B cell (primary cell): ENCODE measurements at regions not wholly inside any gene's neighbourhood (a gene's known extent, or its start where the extent isn't known, plus 50 kb on each side); places are given as distances from the start of the nearest gene placed in this dataset.

Source experiments
- ATAC-seq: fragments of 200-7000 bp; cut with Tn5 transposase; one replicate; pipeline ENCODE4 v1.10.0; 2021; ENCODE audit warnings: low read depth, mild to moderate bottlenecking, moderate number of reproducible peaks, moderate library complexity
- CTCF ChIA-PET: fragments of 350-600 bp; sonication (Branson Sonifier 250); formaldehyde crosslinking; loops from one replicate; lab custom pipeline; 2021; ENCODE audit warnings: antibody characterized with exemption, inconsistent platforms; lab: Charles Lee
- POLR2A ChIA-PET: fragments of 350-600 bp; sonication (Branson Sonifier 250); formaldehyde crosslinking; loops from one replicate; lab custom pipeline; 2021; ENCODE audit warnings: antibody characterized with exemption; lab: Charles Lee
- DNase-seq: peaks from one replicate; pipeline ENCODE4 v3.0.0; 2013
- H2AFZ ChIP-seq: 2 replicates; pipeline ENCODE4 v1.6.1; 2012; ENCODE audit warnings: mild to moderate bottlenecking, low read depth, low read length; ENCODE audit not compliant: insufficient read depth, poor library complexity, severe bottlenecking
- H3K27ac ChIP-seq, 2 donors: 1 replicate in 1 of 2; 2 replicates in 1 of 2; pipeline ENCODE4 v1.5.1; 2012 to 2013; ENCODE audit warnings: low read length in 2 of 2, mild to moderate bottlenecking in 2 of 2, moderate library complexity in 1 of 2
- H3K27me3 ChIP-seq, 4 experiments: fragments of 200-600 bp in 1 of 4; sonication (generic) in 1 of 4; replicated peaks in 1 of 4; 1 replicate in 2 of 4; 2 replicates in 2 of 4; pipeline versions ENCODE4 v1.6.1 to v1.7.0; 2013 to 2016; ENCODE audit warnings: low read length in 3 of 4, mild to moderate bottlenecking in 2 of 4, mixed read lengths in 1 of 4, moderate library complexity in 1 of 4; ENCODE audit not compliant: insufficient read depth in 4 of 4, control insufficient read depth in 3 of 4; ENCODE audit errors: control extremely low read depth in 1 of 4
- H3K36me3 ChIP-seq, 2 experiments: replicated peaks in 1 of 2; 1 replicate in 1 of 2; 2 replicates in 1 of 2; pipeline versions ENCODE4 v1.6.1 to v1.7.1; 2013; ENCODE audit warnings: low read length in 1 of 2; ENCODE audit not compliant: insufficient read depth in 2 of 2, control insufficient read depth in 1 of 2; ENCODE audit errors: control extremely low read depth in 1 of 2, extremely low read depth in 1 of 2
- H3K4me1 ChIP-seq, 2 donors: fragments of 200-600 bp in 1 of 2; sonication (generic) in 1 of 2; 1 replicate in 1 of 2; 2 replicates in 1 of 2; pipeline versions ENCODE4 v1.5.1 to v1.6.1; 2013 to 2017; ENCODE audit warnings: low read length in 2 of 2; ENCODE audit not compliant: control insufficient read depth in 2 of 2, insufficient read depth in 2 of 2
- H3K4me2 ChIP-seq: replicated peaks from 2 replicates; pipeline ENCODE3; 2012; ENCODE audit warnings: mild to moderate bottlenecking, low read depth, low read length; ENCODE audit not compliant: poor library complexity, severe bottlenecking
- H3K4me3 ChIP-seq, 5 experiments: fragments of 200-600 bp in 1 of 5; sonication (generic) in 1 of 5; 1 replicate in 3 of 5; 2 replicates in 2 of 5; pipeline versions ENCODE4 v1.5.1 to v1.7.0; 2011 to 2016; ENCODE audit warnings: low read length in 4 of 5, mild to moderate bottlenecking in 4 of 5, low read depth in 2 of 5, control low read depth in 1 of 5, moderate library complexity in 1 of 5; ENCODE audit not compliant: insufficient read depth in 1 of 5; ENCODE audit errors: control extremely low read depth in 1 of 5, extremely low read depth in 1 of 5
- H3K79me2 ChIP-seq: fragments of 200-600 bp; sonication (generic); one replicate; pipeline ENCODE4 v1.6.0; 2016; ENCODE audit warnings: low read length; ENCODE audit not compliant: control insufficient read depth, insufficient read depth
- H3K9ac ChIP-seq: fragments of 200-600 bp; sonication (generic); 2 replicates; pipeline ENCODE4 v1.6.1; 2017; ENCODE audit warnings: mild to moderate bottlenecking, low read length, moderate library complexity
- H3K9me3 ChIP-seq, 3 donors: one replicate each; pipeline versions ENCODE4 v1.6.1 to v1.7.1; 2013; ENCODE audit warnings: low read length in 2 of 3; ENCODE audit not compliant: control insufficient read depth in 2 of 3, insufficient read depth in 1 of 3; ENCODE audit errors: control extremely low read depth in 1 of 3
- H4K20me1 ChIP-seq: 2 replicates; pipeline ENCODE4 v1.6.0; 2012; ENCODE audit warnings: mild to moderate bottlenecking, low read length; ENCODE audit not compliant: insufficient read depth, control insufficient read depth, poor library complexity, severe bottlenecking
- H3K27ac Mint-ChIP-seq: one replicate; pipeline ENCODE4 v1.8.0; 2021; ENCODE audit warnings: mixed read lengths
- H3K27me3 Mint-ChIP-seq: one replicate; pipeline ENCODE4 v1.8.0; 2021; ENCODE audit warnings: mixed read lengths
- H3K4me1 Mint-ChIP-seq: one replicate; pipeline ENCODE4 v1.8.0; 2021; ENCODE audit warnings: mixed read lengths
- H3K4me3 Mint-ChIP-seq: one replicate; pipeline ENCODE4 v1.8.0; 2021; ENCODE audit warnings: mixed read lengths
- H3K9me3 Mint-ChIP-seq: one replicate; pipeline ENCODE4 v1.8.0; 2022; ENCODE audit warnings: mixed read lengths; ENCODE audit not compliant: insufficient read depth
- CTCF ChIP-seq: fragments of 200-600 bp; IDR thresholded peaks from one replicate; pipeline ENCODE4 v1.8.0; 2022; ENCODE audit warnings: antibody characterized with exemption, mild to moderate bottlenecking
- EZH2 ChIP-seq: IDR thresholded peaks from 2 replicates; pipeline ENCODE4 v1.6.1; 2012; ENCODE audit warnings: borderline replicate concordance, low read depth, mild to moderate bottlenecking, moderate library complexity, low read length; ENCODE audit not compliant: insufficient read depth, poor library complexity, severe bottlenecking
- WGBS: methylation state at CpG from one replicate; pipeline ENCODE4 v1.1.5; 2013; ENCODE audit warnings: missing lambda C conversion rate; ENCODE audit not compliant: insufficient coverage; 5-methylcytosine and 5-hydroxymethylcytosine counted together
- intact Hi-C: fragments of 100-400 bp; cut with micrococcal nuclease; formaldehyde crosslinking; loops from one replicate; pipeline ENCODE4 v1.10.0; 2022

GRCh38 chr18:39772155-39772919 is 2182.7 kb upstream of the PIK3C3 start:
- Mint-ChIP-seq H3K27ac (no peak overlapping the region), H3K27me3 (no peaks in the 10 kb centered on the region), H3K4me1 (no peaks in the 10 kb centered on the region), H3K9me3 (no peaks in the 10 kb centered on the region), H3K4me3 (no peak overlapping the region)
- Histone ChIP-seq H4K20me1 (no peaks in the 10 kb centered on the region), H3K79me2 (no peaks in the 10 kb centered on the region), H2AFZ (no peak overlapping the region), H3K27ac (no peak overlapping the region), H3K36me3 (no peaks in the 10 kb centered on the region), H3K4me3 (no peak overlapping the region), H3K9me3 (no peaks in the 10 kb centered on the region), H3K9ac (no peak overlapping the region), H3K4me1 (no peaks in the 10 kb centered on the region), H3K27me3 (no peaks in the 10 kb centered on the region), H3K4me2 (no peak overlapping the region)
- CTCF ChIA-PET, result no interaction called here
- TF ChIP-seq CTCF, result no peak
- TF ChIP-seq EZH2, result no peak
- whole genome bisulfite sequencing, result 83% methylated on average over 1 of the region's 1 CpG
- POLR2A ChIA-PET, result no interaction called here
- intact Hi-C loops, result no loop called here
- DNase-seq (no peak), ATAC-seq (no peak)

GRCh38 chr18:39770399-39770798 is 2184.6 kb upstream of the PIK3C3 start:
- Histone ChIP-seq H2AFZ (no peak overlapping the region), H3K27ac (no peak overlapping the region), H3K9ac (no peak overlapping the region), H3K79me2 (no peaks in the 10 kb centered on the region), H3K9me3 (no peaks in the 10 kb centered on the region), H3K4me2 (no peak overlapping the region), H4K20me1 (no peaks in the 10 kb centered on the region), H3K4me1 (no peaks in the 10 kb centered on the region), H3K36me3 (no peaks in the 10 kb centered on the region), H3K27me3 (no peaks in the 10 kb centered on the region), H3K4me3 (no peak overlapping the region)
- Mint-ChIP-seq H3K4me3 (no peak overlapping the region), H3K4me1 (no peaks in the 10 kb centered on the region), H3K9me3 (peaks cover 1% of the 10 kb centered on the region), H3K27ac (no peak overlapping the region), H3K27me3 (no peaks in the 10 kb centered on the region)
- no CpG with 5 or more reads among the region's 1 CpG for whole genome bisulfite sequencing
- CTCF ChIA-PET, result no interaction called here
- intact Hi-C loops, result no loop called here
- no peak for TF ChIP-seq CTCF
- DNase-seq, result no peak
- POLR2A ChIA-PET, result no interaction called here
- no peak for ATAC-seq
